NB4 (cell line): ENCODE measurements at regions not wholly inside any gene's neighbourhood (a gene's known extent, or its start where the extent isn't known, plus 50 kb on each side); places are given as distances from the start of the nearest gene placed in this dataset.

Experiments used
- CTCF ChIP-seq: IDR thresholded peaks from one replicate; pipeline ENCODE4 v1.5.1; 2012; ENCODE audit warnings: low read depth, low read length
- MYC ChIP-seq: IDR thresholded peaks from 2 replicates; pipeline ENCODE4 v1.6.1; 2011; ENCODE audit warnings: low read depth, low read length
- POLR2A ChIP-seq: IDR thresholded peaks from 2 replicates; pipeline ENCODE4 v1.6.1; 2011; ENCODE audit warnings: mild to moderate bottlenecking; ENCODE audit not compliant: insufficient read length; ENCODE audit errors: extremely low read depth
- TF ChIP-seq, protein P1 (sequence below): IDR thresholded peaks from 2 replicates; pipeline ENCODE4 v1.6.1; 2011; ENCODE audit warnings: low read depth, low read length

- TF ChIP-seq POLR2A = no peak
- no peak for TF ChIP-seq CTCF
- TF ChIP-seq, protein P1, sequence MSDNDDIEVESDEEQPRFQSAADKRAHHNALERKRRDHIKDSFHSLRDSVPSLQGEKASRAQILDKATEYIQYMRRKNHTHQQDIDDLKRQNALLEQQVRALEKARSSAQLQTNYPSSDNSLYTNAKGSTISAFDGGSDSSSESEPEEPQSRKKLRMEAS = no peak
- TF ChIP-seq MYC = no peak
Measured at GRCh38 chr12:110998971-110999370, 78.6 kb upstream of the MYL2 start.
